OCI-LY1 (cell line): ENCODE measurements at regions not wholly inside any gene's neighbourhood (a gene's known extent, or its start where the extent isn't known, plus 50 kb on each side); places are given as distances from the start of the nearest gene placed in this dataset.

Experiments used
- CTCF ChIP-seq: fragments of 200-600 bp; sonication (generic), shearing (Covaris generic); IDR thresholded peaks from 2 replicates; pipeline ENCODE4 v1.5.1; 2017; ENCODE audit warnings: mild to moderate bottlenecking, antibody characterized with exemption, low read length, moderate library complexity, mixed read lengths
- EZH2 ChIP-seq: fragments of 200-600 bp; sonication (generic), shearing (Covaris generic); IDR thresholded peaks from 2 replicates; pipeline ENCODE4 v1.8.0; 2017; ENCODE audit warnings: borderline replicate concordance, mixed run types, mild to moderate bottlenecking, antibody characterized with exemption, low read length, moderate library complexity, mixed read lengths

GRCh38 chr22:47687346-47687655, 924.9 kb downstream of the TBC1D22A start:
- TF ChIP-seq EZH2 (no peak), CTCF (no peak)
